Breast epithelium (tissue), 3 donors: ENCODE measurements at regions not wholly inside any gene's neighbourhood (a gene's known extent, or its start where the extent isn't known, plus 50 kb on each side); places are given as distances from the start of the nearest gene placed in this dataset.

Experiments
- POLR2AphosphoS5 ChIP-seq, 3 donors: sonication (generic); formaldehyde crosslinking; IDR thresholded peaks; one replicate each; pipeline ENCODE4 v1.6.1; 2017; ENCODE audit warnings: antibody characterized with exemption in 3 of 3
- TF ChIP-seq, protein P1 (sequence below), 3 donors: fragments of 450-650 bp; IDR thresholded peaks; one replicate each; pipeline ENCODE4 v1.5.1; 2016 to 2017; ENCODE audit warnings: antibody characterized with exemption in 3 of 3, mild to moderate bottlenecking in 3 of 3, moderate library complexity in 3 of 3

DNA sequence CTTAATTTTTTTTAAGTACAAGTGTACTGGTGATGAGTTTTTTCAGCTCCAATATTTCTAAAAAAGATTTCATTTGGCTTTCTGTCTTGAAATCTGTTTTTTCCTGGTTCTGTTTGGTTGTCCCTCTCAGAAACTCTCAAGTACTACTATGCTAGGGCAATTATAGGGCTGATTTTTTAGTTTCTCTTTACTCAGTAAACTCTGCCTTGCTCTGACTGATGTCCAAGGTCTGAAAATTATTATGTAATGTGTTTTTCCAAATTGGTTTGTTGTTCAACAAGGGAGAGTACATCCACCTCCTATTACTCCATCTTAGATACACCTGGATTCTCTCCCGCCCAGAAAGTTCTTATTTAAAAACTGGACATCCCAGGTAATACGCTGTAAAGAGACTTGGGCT lies 877.7 kb downstream of the CBLN2 start:
- TF ChIP-seq POLR2AphosphoS5 (IDR thresholded peaks at IDR 0.05): no peak
- TF ChIP-seq, protein P1, sequence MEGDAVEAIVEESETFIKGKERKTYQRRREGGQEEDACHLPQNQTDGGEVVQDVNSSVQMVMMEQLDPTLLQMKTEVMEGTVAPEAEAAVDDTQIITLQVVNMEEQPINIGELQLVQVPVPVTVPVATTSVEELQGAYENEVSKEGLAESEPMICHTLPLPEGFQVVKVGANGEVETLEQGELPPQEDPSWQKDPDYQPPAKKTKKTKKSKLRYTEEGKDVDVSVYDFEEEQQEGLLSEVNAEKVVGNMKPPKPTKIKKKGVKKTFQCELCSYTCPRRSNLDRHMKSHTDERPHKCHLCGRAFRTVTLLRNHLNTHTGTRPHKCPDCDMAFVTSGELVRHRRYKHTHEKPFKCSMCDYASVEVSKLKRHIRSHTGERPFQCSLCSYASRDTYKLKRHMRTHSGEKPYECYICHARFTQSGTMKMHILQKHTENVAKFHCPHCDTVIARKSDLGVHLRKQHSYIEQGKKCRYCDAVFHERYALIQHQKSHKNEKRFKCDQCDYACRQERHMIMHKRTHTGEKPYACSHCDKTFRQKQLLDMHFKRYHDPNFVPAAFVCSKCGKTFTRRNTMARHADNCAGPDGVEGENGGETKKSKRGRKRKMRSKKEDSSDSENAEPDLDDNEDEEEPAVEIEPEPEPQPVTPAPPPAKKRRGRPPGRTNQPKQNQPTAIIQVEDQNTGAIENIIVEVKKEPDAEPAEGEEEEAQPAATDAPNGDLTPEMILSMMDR (IDR thresholded peaks at IDR 0.05): no peak
